H4 (cell line): ENCODE measurements at regions not wholly inside any gene's neighbourhood (a gene's known extent, or its start where the extent isn't known, plus 50 kb on each side); places are given as distances from the start of the nearest gene placed in this dataset.
"Not testable (repeated sequence)": the region's sequence is repeated elsewhere in the genome, so short reads cannot be mapped to it uniquely, and the experiment has no call there.

Experiments used
- DNase-seq: peaks from one replicate; pipeline ENCODE4 v3.0.0-alpha.2; 2015; ENCODE audit warnings: low spot score

GRCh38 chr12:75805905-75806304 is 225.7 kb downstream of the PHLDA1 start:
- no peak for DNase-seq

- no peak for DNase-seq
Observed at GRCh38 chr12:75805320-75805719, 226.3 kb downstream of the PHLDA1 start.

- DNase-seq, result no peak
Observed at GRCh38 chr12:75798136-75798926, 233.2 kb downstream of the PHLDA1 start.

GRCh38 chr12:75795125-75795524 is 236.5 kb downstream of the PHLDA1 start:
- DNase-seq, result no peak

- DNase-seq, result no peak
Observed at GRCh38 chr12:75792687-75793086, 238.9 kb downstream of the PHLDA1 start.

GRCh38 chr12:75790219-75790618 is 241.4 kb downstream of the PHLDA1 start:
- DNase-seq, result no peak

- DNase-seq, result not testable (repeated sequence)
Observed at GRCh38 chr12:75787146-75787545, 244.4 kb downstream of the PHLDA1 start.

GRCh38 chr12:75786070-75786469 is 245.5 kb downstream of the PHLDA1 start:
- DNase-seq, result no peak

- DNase-seq, result peak; percentile 90
Observed at GRCh38 chr12:75784591-75784990, 247.0 kb downstream of the PHLDA1 start.

- no peak for DNase-seq
Observed at GRCh38 chr12:75783093-75783877, 248.3 kb downstream of the PHLDA1 start.

- no peak for DNase-seq
Observed at GRCh38 chr12:75782069-75782581, 249.5 kb downstream of the PHLDA1 start.

GRCh38 chr12:75781532-75782046 is 250.0 kb downstream of the PHLDA1 start:
- no peak for DNase-seq

- DNase-seq, result no peak
Observed at GRCh38 chr12:75779891-75780496, 251.6 kb downstream of the PHLDA1 start.

GRCh38 chr12:75774261-75775052 is 257.1 kb downstream of the PHLDA1 start:
- DNase-seq, result no peak

GRCh38 chr12:75773377-75773776 is 258.2 kb downstream of the PHLDA1 start:
- no peak for DNase-seq

- DNase-seq, result no peak
Observed at GRCh38 chr12:75771023-75771422, 259.6 kb upstream of the KRR1 start.

GRCh38 chr12:75767957-75768356 is 256.5 kb upstream of the KRR1 start:
- DNase-seq, result no peak

GRCh38 chr12:75766263-75767160 is 255.1 kb upstream of the KRR1 start:
- peak; percentile 29 for DNase-seq

- no peak for DNase-seq
Observed at GRCh38 chr12:75765170-75766059, 254.0 kb upstream of the KRR1 start.
